ENCODE measurements at regions not wholly inside any gene's neighbourhood (a gene's known extent, or its start where the extent isn't known, plus 50 kb on each side); places are given as distances from the start of the nearest gene placed in this dataset.

DNA sequence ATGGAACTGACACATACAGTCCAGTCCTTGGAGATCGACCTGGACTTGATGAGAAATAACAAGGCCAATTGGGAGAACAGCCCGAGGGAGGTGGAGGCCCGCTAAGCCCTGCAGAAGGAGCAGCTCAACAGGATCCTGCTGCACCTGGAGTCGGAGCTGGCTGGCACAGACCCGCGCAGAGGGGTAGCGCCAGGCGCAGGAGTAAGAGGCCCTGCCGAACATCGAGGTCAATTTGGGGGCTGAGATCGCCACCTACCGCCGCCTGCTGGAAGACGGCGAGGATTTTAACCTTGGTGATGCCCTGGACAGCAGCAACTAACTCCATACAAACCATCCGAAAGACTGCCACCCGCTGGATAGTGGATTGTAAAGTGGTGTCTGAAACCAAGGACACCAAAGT lies 1610.1 kb upstream of the ACO1 start:
- Histone ChIP-seq H2AFZ (ENCODE audit: low read length) (no peak overlapping the region), H3K79me2 (ENCODE audit: insufficient read depth, low read length) (no peaks in the 10 kb centered on the region), H3K4me1 (ENCODE audit: insufficient read depth, low read length, poor library complexity, severe bottlenecking) (no peaks in the 10 kb centered on the region)

DNA sequence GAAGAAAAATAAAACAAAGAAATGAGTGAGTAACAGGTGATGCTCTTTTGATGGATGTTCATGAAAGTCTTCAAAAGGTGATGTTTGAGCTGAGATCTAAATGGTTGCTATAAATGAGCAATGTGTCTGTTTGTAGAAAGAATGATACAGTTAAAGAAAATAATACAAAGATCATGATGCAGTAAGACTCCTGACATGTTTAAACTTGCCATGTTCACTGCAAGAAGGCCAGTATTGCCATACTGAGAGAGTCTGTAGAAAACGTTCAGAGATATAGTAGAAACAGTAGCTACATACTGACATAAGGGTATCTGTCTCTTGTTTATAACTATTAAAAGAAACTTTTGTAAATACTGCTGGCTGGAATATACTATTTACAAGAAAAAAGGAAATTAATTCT lies 1609.2 kb upstream of the ACO1 start:
- H3K79me2 ChIP-seq (ENCODE audit: insufficient read depth, low read length): no peaks in the 10 kb centered on the region
- no peak for TF ChIP-seq EZH2phosphoT487 (IDR thresholded peaks at IDR 0.05; ENCODE audit: borderline replicate concordance)
- TF ChIP-seq, protein P1, sequence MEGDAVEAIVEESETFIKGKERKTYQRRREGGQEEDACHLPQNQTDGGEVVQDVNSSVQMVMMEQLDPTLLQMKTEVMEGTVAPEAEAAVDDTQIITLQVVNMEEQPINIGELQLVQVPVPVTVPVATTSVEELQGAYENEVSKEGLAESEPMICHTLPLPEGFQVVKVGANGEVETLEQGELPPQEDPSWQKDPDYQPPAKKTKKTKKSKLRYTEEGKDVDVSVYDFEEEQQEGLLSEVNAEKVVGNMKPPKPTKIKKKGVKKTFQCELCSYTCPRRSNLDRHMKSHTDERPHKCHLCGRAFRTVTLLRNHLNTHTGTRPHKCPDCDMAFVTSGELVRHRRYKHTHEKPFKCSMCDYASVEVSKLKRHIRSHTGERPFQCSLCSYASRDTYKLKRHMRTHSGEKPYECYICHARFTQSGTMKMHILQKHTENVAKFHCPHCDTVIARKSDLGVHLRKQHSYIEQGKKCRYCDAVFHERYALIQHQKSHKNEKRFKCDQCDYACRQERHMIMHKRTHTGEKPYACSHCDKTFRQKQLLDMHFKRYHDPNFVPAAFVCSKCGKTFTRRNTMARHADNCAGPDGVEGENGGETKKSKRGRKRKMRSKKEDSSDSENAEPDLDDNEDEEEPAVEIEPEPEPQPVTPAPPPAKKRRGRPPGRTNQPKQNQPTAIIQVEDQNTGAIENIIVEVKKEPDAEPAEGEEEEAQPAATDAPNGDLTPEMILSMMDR (conservative IDR thresholded peaks at IDR 0.05; ENCODE audit: low read length): no peak
- no peak overlapping the region for H3K9ac ChIP-seq (ENCODE audit: low read depth, low read length, poor library complexity, severe bottlenecking)
- no peak overlapping the region for H3K4me2 ChIP-seq (ENCODE audit: low read depth, low read length, poor library complexity, severe bottlenecking)
- no peaks in the 10 kb centered on the region for H3K27me3 ChIP-seq (ENCODE audit: insufficient read depth, low read length, poor library complexity, severe bottlenecking)
- H4K20me1 ChIP-seq (ENCODE audit: insufficient read depth, low read length, poor library complexity, severe bottlenecking): no peaks in the 10 kb centered on the region
- H3K9me2 ChIP-seq (replicated peaks; ENCODE audit: low read depth, low read length): no peaks in the 10 kb centered on the region
- H3K4me1 ChIP-seq (ENCODE audit: insufficient read depth, low read length, poor library complexity, severe bottlenecking): no peaks in the 10 kb centered on the region
- no peaks in the 10 kb centered on the region for H3K36me3 ChIP-seq (ENCODE audit: insufficient read depth, low read length)
- H2AFZ ChIP-seq (ENCODE audit: low read length): no peak overlapping the region
- no peaks in the 10 kb centered on the region for H3K9me3 ChIP-seq (ENCODE audit: insufficient read depth, low read depth, low read length)
- no peaks in the 10 kb centered on the region for H3F3A ChIP-seq (ENCODE audit: low read depth)
- H3K4me3 ChIP-seq (ENCODE audit: low read length, poor library complexity, severe bottlenecking): no peak overlapping the region

More for the DNA sequence above, 1610.1 kb upstream of the ACO1 start:
- no peaks in the 10 kb centered on the region for H3K27me3 ChIP-seq (ENCODE audit: insufficient read depth, low read length, poor library complexity, severe bottlenecking)
- H3K36me3 ChIP-seq (ENCODE audit: insufficient read depth, low read length): no peaks in the 10 kb centered on the region
- no peaks in the 10 kb centered on the region for H3K9me3 ChIP-seq (ENCODE audit: insufficient read depth, low read depth, low read length)
- H3K9me2 ChIP-seq (replicated peaks; ENCODE audit: low read depth, low read length): no peaks in the 10 kb centered on the region
- H3K4me3 ChIP-seq (ENCODE audit: low read length, poor library complexity, severe bottlenecking): no peak overlapping the region
- H3K9ac ChIP-seq (ENCODE audit: low read depth, low read length, poor library complexity, severe bottlenecking): no peak overlapping the region
- TF ChIP-seq, protein P1 (conservative IDR thresholded peaks at IDR 0.05; ENCODE audit: low read length): no peak
- no peak for TF ChIP-seq EZH2phosphoT487 (IDR thresholded peaks at IDR 0.05; ENCODE audit: borderline replicate concordance)
- H4K20me1 ChIP-seq (ENCODE audit: insufficient read depth, low read length, poor library complexity, severe bottlenecking): no peaks in the 10 kb centered on the region
- no peak overlapping the region for H3K4me2 ChIP-seq (ENCODE audit: low read depth, low read length, poor library complexity, severe bottlenecking)
- no peaks in the 10 kb centered on the region for H3F3A ChIP-seq (ENCODE audit: low read depth)

DNA sequence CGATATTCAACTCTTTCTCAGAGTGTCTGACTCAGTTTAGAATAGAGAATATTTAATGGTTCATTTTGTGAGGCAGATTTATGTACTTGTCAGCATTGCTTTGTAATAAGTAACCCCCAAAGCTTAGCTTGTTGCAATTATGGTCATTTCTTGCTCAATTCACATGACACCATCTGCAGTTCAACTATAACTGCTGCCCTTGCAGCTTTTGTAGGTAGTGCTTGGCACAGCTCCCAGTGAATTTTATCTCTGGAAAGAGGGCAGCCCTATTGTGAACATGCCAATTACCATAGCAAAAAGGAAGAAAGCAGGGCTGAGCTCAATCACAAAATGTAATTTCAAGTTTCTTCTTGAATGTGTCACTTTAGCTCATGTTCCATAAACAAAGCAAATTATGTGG lies 1587.7 kb upstream of the ACO1 start:
- no peaks in the 10 kb centered on the region for H3F3A ChIP-seq (ENCODE audit: low read depth)
- H3K79me2 ChIP-seq (ENCODE audit: insufficient read depth, low read length): no peaks in the 10 kb centered on the region
- no peak overlapping the region for H2AFZ ChIP-seq (ENCODE audit: low read length)
- no peak for TF ChIP-seq EZH2phosphoT487 (IDR thresholded peaks at IDR 0.05; ENCODE audit: borderline replicate concordance)
- TF ChIP-seq, protein P1 (conservative IDR thresholded peaks at IDR 0.05; ENCODE audit: low read length): no peak
- no peaks in the 10 kb centered on the region for H3K36me3 ChIP-seq (ENCODE audit: insufficient read depth, low read length)
- H3K4me1 ChIP-seq (ENCODE audit: insufficient read depth, low read length, poor library complexity, severe bottlenecking): no peaks in the 10 kb centered on the region
- no peaks in the 10 kb centered on the region for H3K27me3 ChIP-seq (ENCODE audit: insufficient read depth, low read length, poor library complexity, severe bottlenecking)
- no peaks in the 10 kb centered on the region for H3K9me3 ChIP-seq (ENCODE audit: insufficient read depth, low read depth, low read length)
- no peak overlapping the region for H3K4me2 ChIP-seq (ENCODE audit: low read depth, low read length, poor library complexity, severe bottlenecking)
- no peaks in the 10 kb centered on the region for H4K20me1 ChIP-seq (ENCODE audit: insufficient read depth, low read length, poor library complexity, severe bottlenecking)
- H3K9ac ChIP-seq (ENCODE audit: low read depth, low read length, poor library complexity, severe bottlenecking): no peak overlapping the region
- H3K4me3 ChIP-seq (ENCODE audit: low read length, poor library complexity, severe bottlenecking): no peak overlapping the region
- 0 out of 2 replicates have a peak, but pooled peaks cover under 1% of the 10 kb centered on the region for H3K9me2 ChIP-seq (replicated peaks; ENCODE audit: low read depth, low read length)

Data from Loucy (cell line).